ENCODE measurements at regions not wholly inside any gene's neighbourhood (a gene's known extent, or its start where the extent isn't known, plus 50 kb on each side); places are given as distances from the start of the nearest gene placed in this dataset.
"Not testable (repeated sequence)": the region's sequence is repeated elsewhere in the genome, so short reads cannot be mapped to it uniquely, and the experiment has no call there.

DNA sequence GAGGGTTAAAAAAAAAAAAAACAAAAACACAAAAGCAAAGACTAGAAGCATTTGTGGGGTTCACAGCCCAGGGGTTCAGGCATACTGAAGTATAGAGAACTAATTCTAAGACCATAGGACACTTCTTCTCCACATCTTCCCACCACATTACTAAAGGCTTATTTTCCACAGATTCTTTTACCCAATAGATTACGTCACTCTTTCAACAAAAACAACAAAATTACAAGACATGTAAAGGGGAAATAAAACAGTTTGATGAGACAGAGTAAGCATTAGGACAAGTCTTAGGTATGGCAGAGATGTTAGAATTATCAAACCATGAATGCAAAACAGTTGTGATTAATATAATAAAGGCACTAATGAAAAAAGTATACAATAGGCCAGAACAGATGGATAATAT lies 2013.7 kb downstream of the MRPL39 start:
- DNase-seq (ENCODE audit: extremely low read depth, low read depth) = no peak

DNA sequence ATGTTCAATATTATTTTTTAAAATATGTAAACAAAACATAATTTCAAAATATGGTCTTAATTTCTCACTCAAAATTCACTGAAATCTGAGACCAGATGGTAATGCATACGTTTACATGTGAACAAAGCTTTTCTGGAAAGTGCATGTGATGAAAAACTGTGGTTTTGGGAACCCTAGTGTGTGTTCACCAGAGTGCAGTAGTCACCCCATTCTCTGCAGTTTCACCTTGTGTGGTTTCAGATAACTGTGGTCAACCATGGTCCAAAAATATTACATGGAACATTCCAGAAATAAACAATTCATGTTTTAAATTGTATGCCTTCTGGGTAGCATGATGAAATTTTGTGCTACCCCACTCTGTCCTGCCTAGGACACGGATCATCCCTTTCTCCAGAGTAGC lies 2021.9 kb downstream of the MRPL39 start:
- DNase-seq (ENCODE audit: extremely low read depth, low read depth) = no peak

DNA sequence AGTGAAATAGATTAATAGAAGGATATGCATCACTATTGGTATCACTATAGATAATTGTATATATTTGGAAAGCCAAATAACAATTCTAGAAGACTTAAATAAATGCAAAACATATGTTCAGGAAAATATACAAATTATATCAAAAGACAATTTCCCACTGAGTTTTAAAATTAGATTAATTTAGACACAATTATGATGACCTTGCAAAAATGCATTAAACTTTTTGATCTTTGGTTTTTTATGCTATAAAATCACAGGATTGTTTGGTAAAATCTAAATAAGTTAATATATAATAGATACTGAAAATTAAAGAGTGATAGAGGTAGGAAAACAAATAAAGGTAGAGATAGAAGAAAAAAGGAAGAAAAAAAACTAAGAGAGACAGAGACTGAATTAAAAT lies 2027.7 kb downstream of the MRPL39 start:
- DNase-seq (ENCODE audit: extremely low read depth, low read depth) = no peak

DNA sequence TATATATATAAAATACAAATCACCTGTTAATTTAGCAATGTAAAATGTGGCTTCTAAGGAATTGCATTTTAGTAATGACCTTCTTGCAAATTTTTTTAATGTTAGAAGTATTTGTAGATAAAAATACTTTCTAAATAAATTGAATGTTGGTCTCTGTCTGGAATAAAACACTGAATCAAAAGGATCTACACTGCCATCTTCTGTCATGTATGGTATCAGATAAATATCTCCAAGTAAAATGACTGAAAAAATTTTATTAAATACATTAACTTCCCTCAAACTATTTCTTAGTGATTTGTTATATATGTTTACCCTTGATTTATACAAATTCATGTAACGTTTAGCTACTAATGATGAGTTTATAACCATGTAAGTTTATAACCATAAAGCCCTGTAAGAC lies 2029.3 kb downstream of the MRPL39 start:
- DNase-seq (ENCODE audit: extremely low read depth, low read depth) = no peak

DNA sequence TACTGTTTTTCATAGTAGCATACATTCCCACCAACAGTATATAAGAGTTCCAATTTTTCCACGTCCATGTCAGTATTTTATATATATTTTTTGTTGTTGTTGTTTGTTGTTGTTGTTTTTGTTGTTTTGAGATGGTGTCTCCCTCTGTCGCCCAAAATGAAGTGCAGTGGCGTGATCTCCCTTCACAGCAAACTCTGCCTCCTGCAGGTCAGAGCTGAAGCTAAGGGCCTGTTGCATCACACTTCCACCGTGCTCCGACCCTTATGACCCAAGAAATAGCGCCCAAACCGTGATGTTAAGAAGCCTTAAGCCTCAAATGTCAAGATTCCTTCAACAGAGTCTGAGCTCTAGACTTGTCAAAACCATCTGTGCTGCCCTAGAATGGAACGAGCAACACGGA lies 2032.3 kb downstream of the MRPL39 start:
- DNase-seq (ENCODE audit: extremely low read depth, low read depth) = no peak

DNA sequence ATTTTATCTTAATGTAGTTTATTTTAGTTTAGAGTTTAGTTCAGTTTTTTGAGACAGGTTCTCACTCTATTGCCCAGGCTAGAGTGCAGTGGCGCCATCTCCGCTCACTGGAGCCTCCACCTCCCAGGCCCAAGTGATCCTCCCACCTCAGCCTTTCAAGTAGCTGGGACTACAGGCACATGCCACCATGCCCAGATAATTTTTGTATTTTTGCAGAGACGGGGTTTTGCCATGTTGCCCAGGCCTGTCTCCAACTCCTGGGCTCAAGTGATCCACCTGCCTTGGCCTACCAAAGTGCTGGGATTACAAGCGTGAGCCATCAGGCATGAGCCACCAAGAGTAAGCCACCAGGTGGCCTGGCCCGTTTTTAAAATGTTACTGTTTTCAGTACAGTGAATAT lies 2058.4 kb downstream of the MRPL39 start:
- not testable (repeated sequence) for DNase-seq (ENCODE audit: extremely low read depth, low read depth)

DNA sequence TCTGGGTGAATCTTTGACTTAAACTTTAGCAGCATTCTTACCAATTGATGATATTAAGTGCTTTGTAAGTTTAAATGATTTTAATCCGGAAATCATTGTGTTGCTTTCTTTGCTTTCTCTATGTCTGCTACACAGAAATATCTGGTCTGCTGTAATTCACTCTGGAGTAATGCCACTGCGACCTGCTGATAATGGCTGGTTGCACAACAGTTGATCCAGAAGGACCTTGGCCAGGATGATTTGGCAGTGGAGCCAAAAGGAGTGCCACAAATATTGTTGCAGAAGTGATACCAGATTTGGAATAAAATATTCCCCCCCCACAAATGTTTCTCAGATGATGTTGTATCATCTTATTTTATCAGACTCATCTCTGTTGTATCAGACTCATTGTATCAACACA lies 2063.9 kb downstream of the MRPL39 start:
- DNase-seq (ENCODE audit: extremely low read depth, low read depth) = no peak

DNA sequence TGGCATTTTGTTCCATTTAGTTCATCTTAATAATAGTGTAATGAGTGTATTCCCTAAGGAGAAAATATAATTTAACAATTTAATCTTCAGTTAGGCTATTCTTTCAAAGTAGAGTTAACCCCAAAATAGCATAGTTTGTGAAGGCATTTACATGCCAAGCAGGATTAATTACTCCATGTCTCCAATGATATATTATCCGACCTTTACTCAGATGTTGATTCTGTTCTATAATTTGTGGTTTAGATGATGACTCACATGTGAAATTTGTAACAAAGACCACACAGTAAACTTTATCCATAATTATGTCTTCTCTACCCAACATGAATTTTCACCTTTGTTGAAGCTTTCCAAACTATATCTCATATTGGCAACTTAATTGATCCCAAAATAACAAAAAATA lies 2065.2 kb downstream of the MRPL39 start:
- no peak for DNase-seq (ENCODE audit: extremely low read depth, low read depth)

DNA sequence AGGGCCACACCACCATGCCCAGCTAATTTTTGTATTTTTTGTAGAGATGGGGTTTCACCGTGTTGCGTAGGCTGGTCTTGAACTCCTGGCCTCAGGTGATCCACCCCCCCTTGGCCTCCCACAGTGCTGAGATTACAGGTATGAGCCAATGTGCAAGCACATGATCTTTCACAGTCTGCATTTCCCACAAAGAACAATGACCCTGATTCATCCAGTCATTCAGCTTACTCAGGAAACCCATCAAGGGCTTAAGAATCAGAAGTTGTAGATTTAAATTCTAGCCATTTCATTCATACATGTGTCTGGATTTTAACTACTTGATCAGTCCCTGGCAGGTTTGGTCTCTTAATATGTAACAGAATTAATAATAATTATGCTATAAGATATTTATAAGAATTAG lies 2065.7 kb downstream of the MRPL39 start:
- no peak for DNase-seq (ENCODE audit: extremely low read depth, low read depth)

DNA sequence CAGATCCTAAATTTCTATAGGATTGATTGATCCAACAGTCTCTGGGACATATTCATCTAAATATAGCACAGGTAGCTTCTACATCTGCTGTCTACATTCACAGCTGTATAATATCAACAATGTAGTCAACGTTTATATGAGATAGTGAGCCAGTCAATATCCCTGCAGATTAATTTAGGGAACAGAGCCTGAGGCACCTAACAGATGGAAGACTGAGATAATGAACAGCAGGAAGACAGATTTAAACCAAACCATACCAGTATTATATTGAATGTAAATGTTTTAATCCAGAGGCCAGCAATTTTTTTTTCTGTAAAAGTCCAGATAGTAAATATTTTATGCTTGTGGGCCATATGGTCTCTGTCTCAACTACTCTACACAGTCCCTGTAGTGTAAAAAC lies 2072.4 kb downstream of the MRPL39 start:
- DNase-seq (ENCODE audit: extremely low read depth, low read depth) = no peak

DNA sequence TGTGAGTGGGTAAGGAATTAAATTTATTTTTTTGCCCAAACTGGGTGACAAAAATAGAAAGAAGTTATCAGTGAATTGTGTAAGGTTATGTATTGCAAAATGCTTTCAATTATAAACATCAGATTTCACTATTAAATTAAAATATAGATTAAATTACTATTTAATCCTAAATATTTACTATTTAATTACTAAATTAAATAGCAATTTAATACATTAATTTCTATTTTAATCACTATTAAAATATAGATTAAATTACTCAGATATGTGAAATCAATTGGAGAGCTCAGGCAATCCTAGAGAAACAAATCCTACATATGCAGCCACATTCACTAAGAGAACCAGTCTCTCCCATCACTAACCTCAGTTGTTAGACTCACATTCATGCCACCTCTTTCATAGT lies 2075.8 kb downstream of the MRPL39 start:
- DNase-seq (ENCODE audit: extremely low read depth, low read depth) = no peak

DNA sequence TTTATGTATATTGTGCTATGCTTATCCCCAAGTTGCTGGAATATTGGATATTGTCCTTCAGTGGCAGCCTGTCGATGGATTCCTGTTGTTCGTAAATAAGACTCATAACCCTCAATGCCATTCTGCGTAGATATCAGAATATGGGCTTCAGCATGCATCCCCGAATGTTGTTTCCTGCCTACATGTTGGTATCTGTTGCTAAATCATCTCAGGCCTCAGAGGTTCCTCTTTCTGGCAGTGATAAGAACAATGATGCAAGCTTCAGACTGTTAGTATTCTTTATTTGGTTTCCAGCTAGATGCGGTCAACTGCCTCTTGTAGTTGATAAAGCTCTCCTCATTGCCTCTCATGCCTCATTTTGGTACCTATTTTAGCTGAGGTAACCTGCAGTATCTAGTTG lies 2082.6 kb downstream of the MRPL39 start:
- no peak for DNase-seq (ENCODE audit: extremely low read depth, low read depth)

DNA sequence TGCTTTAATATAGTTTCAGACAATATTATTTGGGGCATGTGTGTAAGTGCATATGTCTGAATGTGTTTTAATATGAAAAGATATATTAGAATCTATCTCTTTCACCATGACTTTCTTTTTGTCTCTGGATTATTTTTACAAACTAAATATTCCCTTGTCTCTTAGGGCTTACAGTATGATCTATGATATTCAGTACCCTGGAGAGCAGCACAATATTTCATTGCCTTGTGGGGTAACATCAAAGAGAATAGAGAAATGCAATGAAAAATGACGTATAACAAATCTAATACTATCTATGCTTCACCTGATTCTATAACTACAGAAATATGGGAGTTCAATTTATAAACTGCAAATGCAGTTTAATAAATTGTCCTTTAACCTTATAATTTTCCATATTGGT lies 2084.5 kb downstream of the MRPL39 start:
- DNase-seq (ENCODE audit: extremely low read depth, low read depth) = peak; percentile 2

DNA sequence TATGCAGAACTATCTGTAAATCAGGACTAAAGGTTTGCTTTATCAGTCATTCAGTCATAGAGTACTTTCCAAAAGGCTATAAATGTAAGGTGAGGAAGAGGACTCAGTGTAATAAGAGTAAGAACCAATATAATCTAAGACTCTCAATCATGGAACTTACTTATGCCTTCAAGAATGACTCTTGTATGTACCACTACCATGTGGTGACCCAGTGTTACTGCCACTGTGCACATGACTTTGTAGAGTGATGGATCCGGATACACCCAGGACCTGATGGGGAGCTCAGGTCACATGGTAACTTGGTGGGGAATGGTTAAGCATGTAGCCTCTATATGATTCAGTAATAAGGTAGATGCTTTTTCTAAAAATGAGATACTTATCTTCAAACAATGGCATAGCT lies 2099.8 kb downstream of the MRPL39 start:
- DNase-seq (ENCODE audit: extremely low read depth, low read depth) = no peak

DNA sequence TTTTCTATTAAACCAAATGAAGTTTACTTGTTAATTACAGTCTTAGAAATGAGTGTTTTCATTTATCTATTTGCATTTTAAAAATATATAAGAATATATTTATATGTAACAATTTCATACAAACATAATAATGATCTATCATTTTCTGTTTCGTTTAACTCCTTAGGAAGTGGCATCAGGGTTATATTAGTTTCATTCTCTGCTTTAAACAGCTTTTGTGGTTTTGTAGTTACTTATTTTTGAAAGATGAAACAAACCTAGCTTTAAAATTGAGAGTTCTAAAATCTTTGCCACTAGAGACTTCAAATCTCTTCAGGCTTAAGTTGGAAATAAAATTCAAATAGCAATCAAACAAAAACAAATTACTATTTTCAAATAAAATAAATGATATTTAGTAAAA lies 2110.6 kb downstream of the MRPL39 start:
- no peak for DNase-seq (ENCODE audit: extremely low read depth, low read depth)

DNA sequence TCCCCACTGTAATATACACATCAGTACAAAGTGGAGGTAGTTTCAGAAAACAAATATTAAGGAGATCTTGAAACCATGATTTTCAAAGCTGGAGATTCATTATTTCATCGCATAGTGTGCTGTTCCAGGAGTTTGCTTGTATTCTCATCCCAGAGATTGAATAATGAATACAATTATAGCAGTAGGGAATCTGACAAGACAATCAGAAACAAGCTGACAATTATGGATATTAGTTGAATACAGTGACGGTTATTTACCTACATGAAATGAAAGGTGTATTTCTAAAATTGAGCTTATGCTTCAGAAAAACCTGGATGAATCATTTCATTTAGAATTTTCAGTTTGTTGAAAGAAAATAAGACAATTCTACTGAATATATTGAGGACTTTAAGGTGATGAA lies 2119.0 kb downstream of the MRPL39 start:
- DNase-seq (ENCODE audit: extremely low read depth, low read depth) = no peak

DNA sequence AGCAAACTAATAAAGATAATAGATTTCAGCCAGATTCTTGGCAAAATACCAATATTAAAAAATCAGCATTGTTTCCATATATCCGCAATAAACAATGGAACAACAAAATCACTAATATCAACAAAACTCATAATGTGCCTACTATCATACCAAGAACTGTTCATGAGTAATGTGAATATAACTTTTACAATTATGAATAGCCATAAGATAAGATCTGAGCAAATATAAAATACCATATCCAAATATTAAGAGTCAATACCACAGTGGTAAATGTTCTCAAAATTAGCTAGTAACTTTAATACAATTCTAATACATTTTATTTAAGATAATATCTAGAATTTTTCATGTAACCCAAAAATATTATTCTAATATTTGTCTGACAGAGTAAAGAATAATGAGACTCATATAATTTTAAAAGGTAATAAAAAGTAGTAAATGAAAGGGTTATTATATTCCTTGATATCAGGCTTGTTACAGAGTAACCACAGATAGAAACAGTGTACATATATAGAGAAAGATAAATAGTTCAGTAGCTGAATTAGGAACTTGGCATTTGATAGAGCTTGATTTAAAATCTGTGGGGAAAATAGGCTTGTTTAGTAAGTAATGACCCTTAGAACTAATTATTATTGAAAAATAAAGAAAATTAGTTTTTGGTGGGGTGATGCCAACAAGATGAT lies 2126.6 kb downstream of the MRPL39 start:
- DNase-seq (ENCODE audit: extremely low read depth, low read depth) = no peak

DNA sequence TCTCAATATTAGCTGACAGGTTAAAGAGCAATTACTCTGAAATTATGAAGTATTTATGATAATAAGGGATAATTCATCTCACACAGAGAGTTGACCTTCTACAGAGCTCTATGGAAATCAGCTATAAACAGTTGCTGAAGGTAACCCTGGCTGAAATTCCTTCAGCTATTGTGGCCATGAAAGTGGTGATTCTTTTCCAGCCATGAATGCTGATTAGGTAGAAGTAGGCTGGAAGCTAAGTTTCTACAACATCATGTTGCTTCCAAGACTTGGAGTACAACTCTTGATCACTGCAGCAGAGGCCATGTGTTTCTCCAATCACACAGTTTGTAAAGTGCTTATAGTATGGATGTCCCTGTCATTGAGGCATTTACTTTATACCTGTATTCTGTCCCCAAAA lies 2128.9 kb downstream of the MRPL39 start:
- DNase-seq (ENCODE audit: extremely low read depth, low read depth) = no peak

DNA sequence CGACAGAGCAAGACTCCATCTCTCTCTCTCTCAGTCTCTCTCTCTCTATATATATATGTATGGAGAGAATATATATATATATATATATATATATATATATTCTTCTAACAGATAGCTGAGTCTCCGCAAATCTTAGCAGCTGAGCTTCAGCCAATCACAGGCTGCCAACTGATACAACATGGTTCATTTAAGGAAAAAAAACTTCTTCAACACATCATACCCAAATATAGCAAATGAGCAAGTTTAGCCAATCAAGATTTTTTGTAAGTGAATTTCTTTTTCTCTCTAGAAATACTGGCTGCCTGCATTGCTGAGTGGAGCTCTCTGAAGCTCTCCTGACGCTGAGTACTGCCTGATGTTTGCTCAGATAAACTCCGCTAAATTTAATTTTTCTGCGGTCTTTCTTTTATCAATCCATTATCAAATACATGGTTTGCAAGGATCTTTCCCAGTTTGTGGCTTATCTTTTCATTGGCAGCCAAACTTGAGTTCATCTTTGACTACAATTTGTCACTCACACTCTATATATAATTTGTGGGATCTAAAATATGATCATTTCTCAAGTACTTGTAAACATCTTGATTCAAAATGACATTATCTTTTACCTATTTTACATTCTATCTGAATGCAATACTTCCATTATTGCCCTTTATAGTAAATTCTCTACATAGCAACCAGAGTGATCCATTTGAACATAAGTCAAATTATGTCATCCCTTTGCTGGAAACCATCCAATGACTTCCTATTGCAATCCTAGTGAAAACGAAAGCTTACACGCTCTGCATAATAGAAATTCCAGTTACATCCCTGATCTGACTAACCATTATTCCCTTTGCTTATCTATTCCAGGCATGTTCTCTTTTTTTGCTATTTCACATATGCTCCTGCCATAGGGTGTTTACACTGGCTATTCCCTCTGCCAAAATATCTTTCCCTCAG lies 2131.7 kb downstream of the MRPL39 start:
- DNase-seq (ENCODE audit: extremely low read depth, low read depth) = no peak

DNA sequence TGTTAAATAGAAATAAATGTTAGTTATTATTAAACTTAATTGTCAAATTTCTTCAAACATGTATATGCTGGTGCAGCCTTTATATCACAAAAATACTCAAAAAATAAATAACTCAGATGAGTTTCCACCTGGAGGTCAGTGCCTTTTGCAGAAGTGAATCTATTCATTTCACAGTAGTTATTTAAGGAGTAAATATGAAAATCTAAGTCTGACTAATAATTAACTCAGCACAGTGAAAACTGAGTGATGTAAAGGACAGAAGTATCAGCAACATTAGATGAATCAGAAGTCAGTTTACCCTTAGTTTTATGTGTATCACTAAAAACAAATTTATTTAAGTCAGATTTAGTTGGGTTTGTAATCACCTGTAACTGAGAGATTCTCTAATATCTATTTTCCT lies 2135.4 kb downstream of the MRPL39 start:
- no peak for DNase-seq (ENCODE audit: extremely low read depth, low read depth)

DNA sequence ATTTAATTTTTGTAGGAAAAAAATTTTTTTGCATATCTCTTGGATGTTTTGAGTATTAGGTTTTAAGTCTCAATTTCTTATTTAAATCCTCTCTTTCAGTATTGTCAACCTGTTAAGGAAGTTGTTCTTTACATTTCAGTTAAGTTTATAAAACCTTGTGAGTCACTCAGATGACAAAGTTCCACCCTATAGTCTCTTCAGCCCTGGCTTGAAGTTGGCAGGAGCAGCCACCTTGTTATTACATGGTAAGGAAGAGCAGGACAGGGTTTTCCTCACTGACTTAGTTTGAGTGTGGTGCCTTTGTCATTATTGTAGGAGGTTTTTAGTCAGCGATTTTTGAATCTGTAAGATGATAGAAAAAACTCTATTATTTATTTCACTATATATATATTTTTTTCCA lies 2143.9 kb downstream of the MRPL39 start:
- no peak for DNase-seq (ENCODE audit: extremely low read depth, low read depth)

DNA sequence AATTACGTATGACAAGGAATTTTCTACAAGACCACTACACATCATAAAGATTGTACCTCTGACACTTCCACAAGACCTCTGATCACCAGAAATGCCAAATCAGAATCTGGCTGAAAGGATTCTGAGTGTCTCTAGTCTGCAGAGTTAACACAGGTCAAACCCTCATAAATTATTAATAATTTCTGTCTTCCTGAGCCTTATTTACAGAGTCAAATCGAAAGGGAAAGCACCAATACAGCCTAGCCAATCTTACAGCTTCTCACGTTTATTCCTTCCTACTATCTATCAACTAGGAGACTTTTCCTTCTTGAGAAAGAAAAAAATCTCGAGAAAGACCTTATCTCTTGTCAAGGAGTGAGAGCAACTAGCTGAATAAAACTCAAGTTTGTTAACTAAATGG lies 2151.6 kb downstream of the MRPL39 start:
- DNase-seq (ENCODE audit: extremely low read depth, low read depth) = no peak
